PC-3 (cell line): ENCODE measurements at regions not wholly inside any gene's neighbourhood (a gene's known extent, or its start where the extent isn't known, plus 50 kb on each side); places are given as distances from the start of the nearest gene placed in this dataset.

Source experiments
- EZH2 ChIP-seq: fragments of 300-600 bp; sonication (generic); IDR thresholded peaks from one replicate; pipeline ENCODE4 v1.6.1; 2017; ENCODE audit warnings: antibody characterized with exemption, mild to moderate bottlenecking, low read length; ENCODE audit not compliant: unreplicated experiment
- EZH2phosphoT487 ChIP-seq: fragments of 300-600 bp; sonication (generic); IDR thresholded peaks from 2 replicates; pipeline ENCODE4 v1.6.1; 2018; ENCODE audit warnings: mild to moderate bottlenecking, antibody characterized with exemption, low read length, borderline replicate concordance
- TF ChIP-seq, protein P1 (sequence below): fragments of 300-600 bp; sonication (generic); conservative IDR thresholded peaks from 2 replicates; pipeline ENCODE4 v1.5.1; 2017; ENCODE audit warnings: antibody characterized with exemption, low read depth, mild to moderate bottlenecking, low read length

- TF ChIP-seq, protein P1, sequence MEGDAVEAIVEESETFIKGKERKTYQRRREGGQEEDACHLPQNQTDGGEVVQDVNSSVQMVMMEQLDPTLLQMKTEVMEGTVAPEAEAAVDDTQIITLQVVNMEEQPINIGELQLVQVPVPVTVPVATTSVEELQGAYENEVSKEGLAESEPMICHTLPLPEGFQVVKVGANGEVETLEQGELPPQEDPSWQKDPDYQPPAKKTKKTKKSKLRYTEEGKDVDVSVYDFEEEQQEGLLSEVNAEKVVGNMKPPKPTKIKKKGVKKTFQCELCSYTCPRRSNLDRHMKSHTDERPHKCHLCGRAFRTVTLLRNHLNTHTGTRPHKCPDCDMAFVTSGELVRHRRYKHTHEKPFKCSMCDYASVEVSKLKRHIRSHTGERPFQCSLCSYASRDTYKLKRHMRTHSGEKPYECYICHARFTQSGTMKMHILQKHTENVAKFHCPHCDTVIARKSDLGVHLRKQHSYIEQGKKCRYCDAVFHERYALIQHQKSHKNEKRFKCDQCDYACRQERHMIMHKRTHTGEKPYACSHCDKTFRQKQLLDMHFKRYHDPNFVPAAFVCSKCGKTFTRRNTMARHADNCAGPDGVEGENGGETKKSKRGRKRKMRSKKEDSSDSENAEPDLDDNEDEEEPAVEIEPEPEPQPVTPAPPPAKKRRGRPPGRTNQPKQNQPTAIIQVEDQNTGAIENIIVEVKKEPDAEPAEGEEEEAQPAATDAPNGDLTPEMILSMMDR, result no peak
- TF ChIP-seq EZH2phosphoT487, result no peak
- no peak for TF ChIP-seq EZH2
Measured at GRCh38 chr6:97822632-97823031, 539.6 kb upstream of the MMS22L start.
